CD4-positive, alpha-beta T cell treated with Interleukin-2 at 100 ng/mL for 4 hours (primary cell): ENCODE measurements at regions not wholly inside any gene's neighbourhood (a gene's known extent, or its start where the extent isn't known, plus 50 kb on each side); places are given as distances from the start of the nearest gene placed in this dataset.
A peak's percentile ranks its signal among the peaks of the same experiment; 100 is the strongest.

ENCODE experiments used
- DNase-seq: peaks from one replicate; pipeline ENCODE4 v3.0.0-alpha.2; 2020; ENCODE audit warnings: low spot score

- DNase-seq = no peak
These were observed 819.1 kb downstream of the GRID1 start for GRCh38 chr10:85547460-85548023.

- peak; percentile 4 for DNase-seq
These were observed 818.6 kb downstream of the GRID1 start for GRCh38 chr10:85548034-85548433.
